ENCODE measurements at regions not wholly inside any gene's neighbourhood (a gene's known extent, or its start where the extent isn't known, plus 50 kb on each side); places are given as distances from the start of the nearest gene placed in this dataset.

- TF ChIP-seq EZH2phosphoT487 (IDR thresholded peaks at IDR 0.05; ENCODE audit: borderline replicate concordance, low read length) (no peak), EZH2 (IDR thresholded peaks at IDR 0.05; ENCODE audit: low read length, unreplicated experiment) (no peak)
- TF ChIP-seq, protein P1, sequence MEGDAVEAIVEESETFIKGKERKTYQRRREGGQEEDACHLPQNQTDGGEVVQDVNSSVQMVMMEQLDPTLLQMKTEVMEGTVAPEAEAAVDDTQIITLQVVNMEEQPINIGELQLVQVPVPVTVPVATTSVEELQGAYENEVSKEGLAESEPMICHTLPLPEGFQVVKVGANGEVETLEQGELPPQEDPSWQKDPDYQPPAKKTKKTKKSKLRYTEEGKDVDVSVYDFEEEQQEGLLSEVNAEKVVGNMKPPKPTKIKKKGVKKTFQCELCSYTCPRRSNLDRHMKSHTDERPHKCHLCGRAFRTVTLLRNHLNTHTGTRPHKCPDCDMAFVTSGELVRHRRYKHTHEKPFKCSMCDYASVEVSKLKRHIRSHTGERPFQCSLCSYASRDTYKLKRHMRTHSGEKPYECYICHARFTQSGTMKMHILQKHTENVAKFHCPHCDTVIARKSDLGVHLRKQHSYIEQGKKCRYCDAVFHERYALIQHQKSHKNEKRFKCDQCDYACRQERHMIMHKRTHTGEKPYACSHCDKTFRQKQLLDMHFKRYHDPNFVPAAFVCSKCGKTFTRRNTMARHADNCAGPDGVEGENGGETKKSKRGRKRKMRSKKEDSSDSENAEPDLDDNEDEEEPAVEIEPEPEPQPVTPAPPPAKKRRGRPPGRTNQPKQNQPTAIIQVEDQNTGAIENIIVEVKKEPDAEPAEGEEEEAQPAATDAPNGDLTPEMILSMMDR (conservative IDR thresholded peaks at IDR 0.05; ENCODE audit: low read depth, low read length) = no peak
These were observed 112.9 kb downstream of the METRNL start for GRCh38 chr17:83192161-83192788.

Data from PC-3 (cell line).